Motor neuron (in vitro differentiated cells): ENCODE measurements at regions not wholly inside any gene's neighbourhood (a gene's known extent, or its start where the extent isn't known, plus 50 kb on each side); places are given as distances from the start of the nearest gene placed in this dataset.

Experiments
- ATAC-seq, 8 experiments: fragments of 200-7000 bp; cut with Tn5 transposase; replicated peaks in 6 of 8; 2 replicates each; pipeline ENCODE4 v1.8.0; 2021; ENCODE audit warnings: mild to moderate bottlenecking in 8 of 8, moderate library complexity in 8 of 8
- H3K27ac ChIP-seq, 2 donors: fragments of 250-450 bp; sonication (Bioruptor Pico); 2 replicates each; pipeline ENCODE4 v1.9.0; 2021; ENCODE audit warnings: antibody characterized with exemption in 2 of 2, mild to moderate bottlenecking in 2 of 2, moderate library complexity in 1 of 2
- H3K4me1 ChIP-seq, 2 donors: fragments of 250-450 bp; sonication (Bioruptor Pico); replicated peaks in 1 of 2; 2 replicates each; pipeline ENCODE4 v1.6.1; 2021; ENCODE audit warnings: antibody characterized with exemption in 2 of 2, mild to moderate bottlenecking in 2 of 2, moderate library complexity in 1 of 2
- H3K4me3 ChIP-seq, 5 donors: fragments of 250-450 bp; sonication (Bioruptor Pico); 2 replicates each; pipeline ENCODE4 v1.9.0; 2021; ENCODE audit warnings: antibody characterized with exemption in 5 of 5, mild to moderate bottlenecking in 5 of 5, moderate library complexity in 4 of 5
- WGBS, 10 experiments: fragments of 450-650 bp; shearing (Covaris generic); methylation state at CpG; one replicate each; pipeline ENCODE4 v1.0.0; 2022; 5-methylcytosine and 5-hydroxymethylcytosine counted together
- in situ Hi-C, 9 experiments: fragments of 400-800 bp; cut with MboI; loops; one replicate each; pipeline ENCODE4 v1.15.0; 2021; ENCODE audit warnings: low sequenced_read_pairs in 9 of 9, low pct_unique_long_range_greater_than_20kb in 2 of 9; ENCODE audit not compliant: unreplicated experiment in 9 of 9

DNA sequence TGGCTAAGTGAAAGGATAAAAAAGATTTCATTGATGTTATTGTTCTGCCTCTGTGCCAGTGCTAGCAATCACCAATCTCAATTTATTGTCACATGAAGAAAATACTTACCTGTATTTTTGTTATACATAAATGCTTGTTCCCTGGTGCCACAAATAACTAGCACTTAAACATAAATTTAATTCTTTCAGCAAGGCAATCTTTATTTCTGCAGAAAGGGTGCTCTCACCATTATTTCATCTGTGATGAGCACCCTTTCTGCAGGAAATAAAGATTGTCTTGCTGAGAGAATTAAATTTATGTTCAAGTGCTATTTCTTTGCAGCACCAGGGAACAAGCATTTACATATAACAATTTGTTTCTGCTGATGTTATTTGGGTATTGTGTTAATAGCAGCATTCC lies 87.2 kb downstream of the DIRAS3 start:
- no peak overlapping the region for H3K4me3 ChIP-seq
- in situ Hi-C loops = no loop called here
- H3K27ac ChIP-seq = no peak overlapping the region
- peaks cover 7 to 9% of the 10 kb centered on the region in 2 donors for H3K4me1 ChIP-seq
- ATAC-seq = no peak

DNA sequence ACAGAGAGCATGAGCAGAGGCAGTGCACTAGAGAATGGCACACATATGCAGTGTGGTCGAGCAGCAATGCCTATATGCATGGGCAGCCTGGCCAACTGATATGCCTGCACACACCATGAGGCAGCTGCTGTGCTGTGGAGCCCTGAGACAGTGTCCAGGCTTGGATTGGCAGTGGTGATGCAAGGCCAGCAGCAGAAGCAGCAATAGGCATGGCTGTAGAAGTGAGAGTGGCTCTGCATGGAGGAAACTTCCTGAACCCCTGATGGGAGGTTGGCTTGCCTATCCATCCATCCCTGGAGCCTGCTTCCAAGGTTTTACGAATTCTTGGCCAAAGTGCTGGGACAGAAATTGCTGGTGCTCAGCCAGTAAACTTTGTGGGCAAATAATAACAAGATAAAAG lies 89.7 kb downstream of the DIRAS3 start:
- H3K27ac ChIP-seq = no peak overlapping the region
- WGBS, 10 experiments = 33 to 82% (median 65%) methylated on average over 1 to 2 of the region's 2 CpGs; no CpG with 5 or more reads in 4 of the 10 experiments
- ATAC-seq = peak in 5 of 8 experiments; percentile 35 to 80 (median 69)
- H3K4me3 ChIP-seq = no peak overlapping the region
- in situ Hi-C loops = no loop called here
- H3K4me1 ChIP-seq = peaks cover 9 to 13% of the 10 kb centered on the region in 2 donors

GRCh38 chr1:67958472-67958871 lies 92.0 kb downstream of the DIRAS3 start:
- in situ Hi-C loops = no loop called here
- no peak for ATAC-seq
- WGBS, 10 experiments = 92 to 100% (median 100%) methylated on average over 1 of the region's 1 CpG; no CpG with 5 or more reads in 5 of the 10 experiments
- peaks cover 0 to 6% of the 10 kb centered on the region in 2 donors for H3K4me1 ChIP-seq
- no peak overlapping the region for H3K27ac ChIP-seq
- H3K4me3 ChIP-seq = no peak overlapping the region

- ATAC-seq = peak in 1 of 8 experiments; percentile 32
- 39 to 93% (median 78%) methylated on average over 3 to 5 of the region's 5 CpGs; no CpG with 5 or more reads in 3 of the 10 experiments for WGBS, 10 experiments
- in situ Hi-C loops = no loop called here
- Histone ChIP-seq H3K4me3 (no peak overlapping the region), H3K27ac (no peak overlapping the region), H3K4me1 (peaks cover 0 to 6% of the 10 kb centered on the region in 2 donors)
Measured at GRCh38 chr1:67957066-67957465, 93.4 kb downstream of the DIRAS3 start.

DNA sequence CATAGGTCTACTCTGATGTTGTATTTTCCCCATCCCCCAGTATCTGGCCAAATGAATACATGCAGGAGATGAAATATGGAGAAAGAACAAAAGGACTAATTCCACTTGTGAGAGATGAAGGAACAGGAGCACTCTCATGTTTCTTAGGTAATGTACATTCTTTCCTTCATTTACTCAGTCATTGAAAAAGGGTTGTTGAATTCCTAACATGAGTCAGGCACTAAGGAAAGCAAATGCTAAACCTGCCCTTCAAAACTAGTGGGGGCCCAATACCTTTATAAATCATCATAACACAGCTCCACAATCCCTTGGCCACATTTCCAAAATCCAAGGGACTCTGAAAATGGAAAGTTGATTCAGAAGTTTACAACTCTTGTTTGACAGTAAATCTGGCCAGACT lies 94.3 kb downstream of the DIRAS3 start:
- Histone ChIP-seq H3K4me1 (peaks cover 3 to 6% of the 10 kb centered on the region in 2 donors), H3K4me3 (no peak overlapping the region), H3K27ac (no peak overlapping the region)
- in situ Hi-C loops = no loop called here
- peak in 1 of 8 experiments; percentile 18 for ATAC-seq

GRCh38 chr1:67955591-67955990 lies 94.8 kb downstream of the DIRAS3 start:
- Histone ChIP-seq H3K27ac (no peak overlapping the region), H3K4me1 (peaks cover 3 to 6% of the 10 kb centered on the region in 2 donors), H3K4me3 (no peak overlapping the region)
- no peak for ATAC-seq
- 80 to 100% (median 88%) methylated on average over 1 to 2 of the region's 2 CpGs; no CpG with 5 or more reads in 1 of the 10 experiments for WGBS, 10 experiments
- in situ Hi-C loops = no loop called here

- no peak for ATAC-seq
- in situ Hi-C loops = no loop called here
- Histone ChIP-seq H3K27ac (no peak overlapping the region), H3K4me1 (peaks cover 10 to 16% of the 10 kb centered on the region in 2 donors), H3K4me3 (no peak overlapping the region)
- 40 to 85% (median 69%) methylated on average over 1 to 2 of the region's 2 CpGs; no CpG with 5 or more reads in 2 of the 10 experiments for WGBS, 10 experiments
Measured at GRCh38 chr1:67953301-67953700, 97.1 kb downstream of the DIRAS3 start.

- Histone ChIP-seq H3K27ac (no peak overlapping the region), H3K4me3 (no peak overlapping the region), H3K4me1 (peaks cover 15 to 21% of the 10 kb centered on the region in 2 donors)
- in situ Hi-C loops = no loop called here
- WGBS, 10 experiments = 0 to 100% (median 68%) methylated on average over 1 of the region's 1 CpG; no CpG with 5 or more reads in 2 of the 10 experiments
- no peak for ATAC-seq
Measured at GRCh38 chr1:67952071-67952470, 98.4 kb downstream of the DIRAS3 start.

DNA sequence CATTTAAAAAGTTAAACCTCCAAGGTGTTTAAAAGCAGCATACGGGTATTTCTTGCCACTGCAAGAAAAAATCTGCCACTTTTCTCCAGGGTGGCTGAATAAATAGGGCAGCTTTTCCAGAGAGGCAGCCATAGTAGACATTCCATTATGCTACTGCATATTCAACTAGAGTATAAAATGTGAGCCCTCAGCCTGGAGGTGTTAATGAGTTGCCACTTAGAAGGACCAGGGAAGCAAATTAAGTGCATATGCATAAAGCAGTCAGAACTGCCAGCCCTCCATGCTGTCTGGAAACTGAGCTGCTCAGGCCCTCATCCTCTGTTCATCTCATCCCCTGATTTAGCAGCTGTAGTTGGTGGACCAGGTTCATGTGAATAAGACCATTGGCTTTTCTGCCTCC lies 99.4 kb downstream of the DIRAS3 start:
- peak in 3 of 8 experiments; percentile 42 to 84 (median 62) for ATAC-seq
- 17 to 100% (median 82%) methylated on average over 1 of the region's 1 CpG; no CpG with 5 or more reads in 2 of the 10 experiments for WGBS, 10 experiments
- Histone ChIP-seq H3K4me3 (no peak overlapping the region), H3K4me1 (peaks cover 22 to 30% of the 10 kb centered on the region in 2 donors), H3K27ac (no peak overlapping the region)
- in situ Hi-C loops = no loop called here

GRCh38 chr1:67948151-67949080 lies 102.0 kb downstream of the DIRAS3 start:
- in situ Hi-C loops = no loop called here
- no peak overlapping the region for H3K4me3 ChIP-seq
- H3K27ac ChIP-seq = no peak overlapping the region
- peaks cover 28 to 36% of the 10 kb centered on the region in 2 donors for H3K4me1 ChIP-seq
- peak in 2 of 8 experiments; percentile 77 to 89 for ATAC-seq
- 0 to 88% (median 72%) methylated on average over 1 to 4 of the region's 4 CpGs for WGBS, 10 experiments

GRCh38 chr1:67947114-67947513 lies 103.3 kb downstream of the DIRAS3 start:
- H3K4me1 ChIP-seq = peaks cover 28 to 36% of the 10 kb centered on the region in 2 donors
- no peak overlapping the region for H3K4me3 ChIP-seq
- no peak overlapping the region for H3K27ac ChIP-seq
- in situ Hi-C loops = no loop called here
- ATAC-seq = peak in 3 of 8 experiments; percentile 28 to 81 (median 71)
- WGBS, 10 experiments = 65 to 100% (median 82%) methylated on average over 1 to 7 of the region's 7 CpGs; no CpG with 5 or more reads in 2 of the 10 experiments

GRCh38 chr1:67945733-67946374 lies 104.6 kb downstream of the DIRAS3 start:
- Histone ChIP-seq H3K4me1 (peaks cover 25 to 36% of the 10 kb centered on the region in 2 donors), H3K4me3 (no peak overlapping the region), H3K27ac (peak overlapping the region in 1 of 2 donors; percentile 3)
- 0 to 100% (median 39%) methylated on average over 1 to 7 of the region's 7 CpGs for WGBS, 10 experiments
- in situ Hi-C loops = no loop called here
- ATAC-seq = peak in 5 of 8 experiments; percentile 93 to 100 (median 99)

DNA sequence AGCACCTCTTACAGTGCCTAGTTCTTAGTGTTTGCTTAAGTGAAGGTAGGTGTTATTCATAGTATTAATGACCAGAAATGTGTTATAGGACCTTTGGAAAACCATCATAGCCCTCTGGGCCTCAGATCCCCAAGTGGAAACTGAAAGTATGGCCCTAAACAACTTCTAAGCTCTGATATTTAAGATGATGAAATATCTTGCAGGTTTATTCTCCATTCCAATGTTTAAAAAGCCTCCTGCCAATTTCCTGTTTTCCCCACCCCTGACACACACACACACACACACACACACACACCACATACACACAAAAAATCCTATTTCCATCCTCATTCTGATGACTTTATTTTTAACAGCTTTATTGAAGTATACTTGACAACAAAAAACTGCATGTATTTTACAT lies 108.2 kb downstream of the DIRAS3 start:
- no peak for ATAC-seq
- H3K27ac ChIP-seq = no peak overlapping the region
- in situ Hi-C loops = no loop called here
- peaks cover 21 to 34% of the 10 kb centered on the region in 2 donors for H3K4me1 ChIP-seq
- no peak overlapping the region for H3K4me3 ChIP-seq
